ENCODE measurements at regions not wholly inside any gene's neighbourhood (a gene's known extent, or its start where the extent isn't known, plus 50 kb on each side); places are given as distances from the start of the nearest gene placed in this dataset.

DNA sequence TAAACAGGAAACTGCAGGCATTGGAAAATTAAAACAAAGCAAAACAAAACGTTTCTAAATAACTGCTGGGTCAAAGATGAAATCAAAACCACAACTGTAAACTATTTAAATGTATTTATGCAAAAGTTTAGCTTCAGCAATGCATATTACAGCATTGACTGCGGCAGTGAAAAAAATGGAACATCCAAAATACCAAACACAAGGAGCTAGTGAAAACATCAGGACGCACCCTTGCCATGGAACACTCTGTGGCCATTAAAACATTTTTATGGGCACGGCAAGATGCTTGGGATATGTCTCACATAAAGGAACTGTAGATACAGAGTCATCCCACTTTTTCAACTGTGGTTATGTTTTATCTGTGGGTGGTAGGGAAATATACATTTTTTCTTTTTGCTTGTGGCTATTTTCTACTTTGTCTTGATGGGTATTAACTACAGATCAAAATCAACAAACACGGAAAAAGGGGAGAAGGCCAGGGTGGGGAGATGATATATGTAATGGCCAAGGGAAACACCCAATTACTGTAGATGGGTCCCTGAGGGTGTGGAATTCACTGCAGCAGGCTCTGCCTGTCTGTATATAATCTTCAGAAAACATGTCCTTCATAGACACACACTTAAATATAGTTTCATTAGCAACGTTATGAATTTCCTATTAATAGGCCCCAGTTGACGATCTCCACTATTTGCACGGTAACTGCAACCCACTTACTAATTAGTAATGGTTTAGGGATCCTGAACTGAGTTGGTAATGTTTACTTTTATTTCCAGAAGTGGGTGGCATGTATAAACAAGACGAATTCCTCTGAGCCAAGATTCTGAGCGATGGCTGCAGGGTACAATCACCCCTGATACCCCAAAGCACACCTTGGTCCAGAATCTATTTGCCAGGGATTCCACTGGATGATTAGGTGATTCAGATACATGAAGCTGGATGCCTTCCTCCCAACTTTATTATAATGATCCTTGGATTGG, 110.5 kb downstream of the ACKR3 start:
- no peak for TF ChIP-seq RAD21 (IDR thresholded peaks at IDR 0.05; ENCODE audit: low read depth)
- TF ChIP-seq, protein P1, sequence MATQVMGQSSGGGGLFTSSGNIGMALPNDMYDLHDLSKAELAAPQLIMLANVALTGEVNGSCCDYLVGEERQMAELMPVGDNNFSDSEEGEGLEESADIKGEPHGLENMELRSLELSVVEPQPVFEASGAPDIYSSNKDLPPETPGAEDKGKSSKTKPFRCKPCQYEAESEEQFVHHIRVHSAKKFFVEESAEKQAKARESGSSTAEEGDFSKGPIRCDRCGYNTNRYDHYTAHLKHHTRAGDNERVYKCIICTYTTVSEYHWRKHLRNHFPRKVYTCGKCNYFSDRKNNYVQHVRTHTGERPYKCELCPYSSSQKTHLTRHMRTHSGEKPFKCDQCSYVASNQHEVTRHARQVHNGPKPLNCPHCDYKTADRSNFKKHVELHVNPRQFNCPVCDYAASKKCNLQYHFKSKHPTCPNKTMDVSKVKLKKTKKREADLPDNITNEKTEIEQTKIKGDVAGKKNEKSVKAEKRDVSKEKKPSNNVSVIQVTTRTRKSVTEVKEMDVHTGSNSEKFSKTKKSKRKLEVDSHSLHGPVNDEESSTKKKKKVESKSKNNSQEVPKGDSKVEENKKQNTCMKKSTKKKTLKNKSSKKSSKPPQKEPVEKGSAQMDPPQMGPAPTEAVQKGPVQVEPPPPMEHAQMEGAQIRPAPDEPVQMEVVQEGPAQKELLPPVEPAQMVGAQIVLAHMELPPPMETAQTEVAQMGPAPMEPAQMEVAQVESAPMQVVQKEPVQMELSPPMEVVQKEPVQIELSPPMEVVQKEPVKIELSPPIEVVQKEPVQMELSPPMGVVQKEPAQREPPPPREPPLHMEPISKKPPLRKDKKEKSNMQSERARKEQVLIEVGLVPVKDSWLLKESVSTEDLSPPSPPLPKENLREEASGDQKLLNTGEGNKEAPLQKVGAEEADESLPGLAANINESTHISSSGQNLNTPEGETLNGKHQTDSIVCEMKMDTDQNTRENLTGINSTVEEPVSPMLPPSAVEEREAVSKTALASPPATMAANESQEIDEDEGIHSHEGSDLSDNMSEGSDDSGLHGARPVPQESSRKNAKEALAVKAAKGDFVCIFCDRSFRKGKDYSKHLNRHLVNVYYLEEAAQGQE (IDR thresholded peaks at IDR 0.05; ENCODE audit: low read depth), result no peak
- TF ChIP-seq, protein P2, sequence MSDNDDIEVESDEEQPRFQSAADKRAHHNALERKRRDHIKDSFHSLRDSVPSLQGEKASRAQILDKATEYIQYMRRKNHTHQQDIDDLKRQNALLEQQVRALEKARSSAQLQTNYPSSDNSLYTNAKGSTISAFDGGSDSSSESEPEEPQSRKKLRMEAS (IDR thresholded peaks at IDR 0.05), result no peak
- TF ChIP-seq YY1 (IDR thresholded peaks at IDR 0.05; ENCODE audit: low read depth), result no peak
- TF ChIP-seq NFIC (IDR thresholded peaks at IDR 0.05), result no peak
- TF ChIP-seq EP300 (IDR thresholded peaks at IDR 0.05; ENCODE audit: borderline replicate concordance), result no peak
- TF ChIP-seq TEAD4 (IDR thresholded peaks at IDR 0.05), result no peak
- TF ChIP-seq, protein P3, sequence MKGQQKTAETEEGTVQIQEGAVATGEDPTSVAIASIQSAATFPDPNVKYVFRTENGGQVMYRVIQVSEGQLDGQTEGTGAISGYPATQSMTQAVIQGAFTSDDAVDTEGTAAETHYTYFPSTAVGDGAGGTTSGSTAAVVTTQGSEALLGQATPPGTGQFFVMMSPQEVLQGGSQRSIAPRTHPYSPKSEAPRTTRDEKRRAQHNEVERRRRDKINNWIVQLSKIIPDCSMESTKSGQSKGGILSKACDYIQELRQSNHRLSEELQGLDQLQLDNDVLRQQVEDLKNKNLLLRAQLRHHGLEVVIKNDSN (IDR thresholded peaks at IDR 0.05), result no peak
- TF ChIP-seq CREB1 (IDR thresholded peaks at IDR 0.05; ENCODE audit: low read depth), result no peak
- no peak for TF ChIP-seq TAF1 (IDR thresholded peaks at IDR 0.05; ENCODE audit: low read depth)

DNA sequence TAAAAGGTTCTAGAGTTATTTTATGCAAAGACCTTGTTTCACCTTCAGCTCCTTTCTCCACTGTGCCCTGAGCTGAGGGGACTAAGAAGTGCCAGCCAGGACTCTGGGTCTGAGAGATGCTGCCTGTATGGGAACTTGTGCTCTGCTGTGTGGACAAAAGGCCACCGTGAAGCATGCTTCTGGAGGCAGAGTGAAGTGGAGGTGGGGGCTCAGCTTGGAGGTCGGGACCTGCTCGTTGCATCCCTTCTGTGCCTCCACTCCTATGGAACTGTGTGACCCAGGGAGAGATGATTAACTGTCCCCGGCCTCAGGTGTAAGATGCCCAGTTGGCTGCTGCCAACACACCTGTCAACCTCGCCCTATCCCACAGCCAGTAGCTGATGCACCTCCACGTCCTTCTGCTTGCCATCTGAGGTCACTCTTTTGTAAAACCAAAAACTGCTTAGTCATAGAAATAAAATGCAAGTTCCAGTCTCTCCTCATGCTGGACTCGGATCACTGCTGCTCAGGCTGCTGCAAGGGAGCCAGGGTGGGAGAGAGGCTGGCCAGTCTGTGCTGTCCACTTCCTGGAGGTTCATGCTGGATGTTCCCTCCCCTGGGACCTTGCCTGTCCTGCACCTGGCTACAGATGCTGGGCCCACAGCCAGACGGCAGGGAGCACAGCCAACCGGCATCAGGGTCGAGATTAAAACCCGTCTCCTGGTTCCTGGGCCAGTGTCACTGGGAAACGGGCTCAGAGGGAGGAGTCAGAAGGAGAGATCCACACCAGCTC, 113.2 kb downstream of the ACKR3 start:
- TF ChIP-seq ZBTB7A (IDR thresholded peaks at IDR 0.05; ENCODE audit: low read depth) (no peak), RAD21 (IDR thresholded peaks at IDR 0.05; ENCODE audit: low read depth) (no peak), YY1 (IDR thresholded peaks at IDR 0.05; ENCODE audit: low read depth) (no peak), CEBPB (IDR thresholded peaks at IDR 0.05) (no peak), TEAD4 (IDR thresholded peaks at IDR 0.05) (no peak), TCF12 (IDR thresholded peaks at IDR 0.05; ENCODE audit: low read depth) (no peak)
- TF ChIP-seq, protein P2 (IDR thresholded peaks at IDR 0.05), result no peak
- TF ChIP-seq, protein P1 (IDR thresholded peaks at IDR 0.05; ENCODE audit: low read depth), result no peak

DNA sequence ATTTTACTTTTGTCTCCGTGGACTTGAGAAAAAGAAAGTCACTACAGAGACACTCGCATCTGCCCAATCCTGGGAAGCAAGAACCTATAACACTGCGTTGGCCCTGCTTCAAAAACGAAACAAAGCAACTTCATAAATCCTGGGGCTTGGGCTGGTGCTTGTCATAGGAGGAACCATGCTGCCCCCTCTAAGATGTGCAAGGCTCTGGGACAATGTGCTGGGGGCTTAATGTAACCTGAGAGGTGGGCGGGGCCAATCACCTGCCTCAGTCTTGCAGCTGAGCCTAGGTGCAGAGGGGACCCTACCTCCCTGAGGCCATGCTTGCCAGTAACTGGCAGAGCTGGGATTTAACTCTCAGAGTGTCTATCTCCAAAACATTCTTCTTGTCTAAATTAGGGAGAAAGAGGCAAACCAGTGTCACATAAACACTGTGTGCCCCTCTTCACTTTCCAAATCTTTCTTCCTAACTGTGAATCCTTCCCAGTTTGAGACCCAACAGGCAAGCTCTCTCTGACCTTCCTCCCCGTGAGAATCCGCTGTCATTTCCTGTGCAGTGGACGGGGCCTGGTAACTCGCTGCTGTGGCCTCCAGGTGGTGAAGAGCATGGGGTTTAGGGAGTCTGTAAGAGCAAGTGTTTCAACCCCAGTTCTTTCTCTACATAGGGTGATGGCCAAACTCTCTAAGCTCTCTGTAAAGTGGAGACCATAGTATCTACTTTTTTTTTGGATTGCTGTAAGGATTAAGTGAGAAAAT, 115.1 kb downstream of the ACKR3 start:
- TF ChIP-seq, protein P3 (IDR thresholded peaks at IDR 0.05), result no peak
- TF ChIP-seq RAD21 (IDR thresholded peaks at IDR 0.05; ENCODE audit: low read depth) (no peak), CREB1 (IDR thresholded peaks at IDR 0.05; ENCODE audit: low read depth) (no peak), EP300 (IDR thresholded peaks at IDR 0.05; ENCODE audit: borderline replicate concordance) (no peak), YY1 (IDR thresholded peaks at IDR 0.05; ENCODE audit: low read depth) (no peak), EGR1 (IDR thresholded peaks at IDR 0.05) (no peak), FOXM1 (IDR thresholded peaks at IDR 0.05; ENCODE audit: borderline replicate concordance, low read depth) (no peak), CEBPB (IDR thresholded peaks at IDR 0.05) (no peak), TAF1 (IDR thresholded peaks at IDR 0.05; ENCODE audit: low read depth) (no peak), ZBTB7A (IDR thresholded peaks at IDR 0.05; ENCODE audit: low read depth) (no peak), NFIC (IDR thresholded peaks at IDR 0.05) (no peak), TEAD4 (IDR thresholded peaks at IDR 0.05) (no peak), TCF12 (IDR thresholded peaks at IDR 0.05; ENCODE audit: low read depth) (no peak)
- TF ChIP-seq, protein P1 (IDR thresholded peaks at IDR 0.05; ENCODE audit: low read depth), result no peak
- TF ChIP-seq, protein P2 (IDR thresholded peaks at IDR 0.05), result no peak

Measured in Ishikawa (cell line).